Inflammatory macrophage treated with lipopolysaccharide for 1 hour (primary cell): ENCODE measurements at regions not wholly inside any gene's neighbourhood (a gene's known extent, or its start where the extent isn't known, plus 50 kb on each side); places are given as distances from the start of the nearest gene placed in this dataset.
A peak's percentile ranks its signal among the peaks of the same experiment; 100 is the strongest.

Source experiments
- DNase-seq, 2 donors: peaks; one replicate each; pipeline ENCODE4 v3.0.0-alpha.2; 2020 to 2022

DNA sequence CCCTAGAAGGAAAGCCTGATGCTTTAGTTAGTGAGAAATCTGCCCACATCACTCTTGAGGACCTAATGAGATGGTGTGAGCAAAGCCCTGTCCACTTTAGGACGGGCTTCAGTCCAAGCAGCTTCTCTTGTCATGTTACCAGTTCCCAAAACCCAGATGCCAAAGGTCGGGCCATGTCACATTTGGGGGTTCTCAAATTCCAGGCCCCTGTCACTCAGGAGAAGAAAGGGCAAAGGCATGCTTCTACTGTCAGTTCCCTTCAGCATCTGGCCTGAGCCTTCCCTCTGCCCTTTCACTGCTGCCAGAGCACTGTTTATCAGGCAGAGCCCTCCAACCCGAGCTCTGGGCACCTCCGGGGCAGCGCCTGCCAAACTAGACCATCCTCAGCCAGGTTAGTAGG is 556.0 kb downstream of the BNC2 start:
- DNase-seq = no peak

DNA sequence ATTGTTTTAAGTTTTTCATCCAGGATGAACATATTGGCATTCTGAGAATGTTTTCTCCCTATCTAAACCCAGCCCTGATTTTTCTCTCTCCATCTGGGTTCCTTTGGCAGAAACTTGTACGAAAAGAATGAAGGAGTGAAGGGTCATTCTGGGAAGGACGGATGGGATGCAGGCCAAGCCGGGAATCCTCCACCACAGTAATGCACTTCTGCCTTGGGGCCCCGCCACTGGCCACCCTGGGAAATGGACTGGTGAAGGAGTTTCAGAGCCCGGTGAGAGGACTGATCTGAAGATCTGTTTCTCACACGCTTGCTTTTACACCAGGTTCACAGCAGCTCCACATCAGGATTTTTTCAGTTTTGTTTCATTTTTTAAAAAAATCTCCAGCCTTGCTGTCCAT is 554.8 kb downstream of the BNC2 start:
- DNase-seq = no peak

DNA sequence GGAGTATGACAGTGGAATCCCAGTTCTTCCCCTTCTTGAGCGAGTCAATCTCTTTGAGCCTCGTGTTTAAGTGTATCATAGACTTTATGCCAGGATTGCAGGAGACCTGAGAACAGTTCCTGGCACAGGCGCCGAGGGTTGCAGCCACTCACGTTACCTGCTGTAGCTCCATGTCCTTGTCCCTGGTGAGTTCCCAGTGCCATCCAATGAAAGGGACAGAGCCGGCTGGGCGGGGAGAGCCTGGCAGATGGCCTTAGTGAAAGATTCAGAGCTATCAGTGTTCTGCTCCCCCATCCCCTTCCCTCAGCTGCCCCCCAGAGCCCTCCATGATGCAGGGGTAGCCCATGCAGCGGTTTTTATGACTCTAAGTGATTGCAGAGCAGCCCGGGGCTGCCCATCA is 554.0 kb downstream of the BNC2 start:
- no peak for DNase-seq

DNA sequence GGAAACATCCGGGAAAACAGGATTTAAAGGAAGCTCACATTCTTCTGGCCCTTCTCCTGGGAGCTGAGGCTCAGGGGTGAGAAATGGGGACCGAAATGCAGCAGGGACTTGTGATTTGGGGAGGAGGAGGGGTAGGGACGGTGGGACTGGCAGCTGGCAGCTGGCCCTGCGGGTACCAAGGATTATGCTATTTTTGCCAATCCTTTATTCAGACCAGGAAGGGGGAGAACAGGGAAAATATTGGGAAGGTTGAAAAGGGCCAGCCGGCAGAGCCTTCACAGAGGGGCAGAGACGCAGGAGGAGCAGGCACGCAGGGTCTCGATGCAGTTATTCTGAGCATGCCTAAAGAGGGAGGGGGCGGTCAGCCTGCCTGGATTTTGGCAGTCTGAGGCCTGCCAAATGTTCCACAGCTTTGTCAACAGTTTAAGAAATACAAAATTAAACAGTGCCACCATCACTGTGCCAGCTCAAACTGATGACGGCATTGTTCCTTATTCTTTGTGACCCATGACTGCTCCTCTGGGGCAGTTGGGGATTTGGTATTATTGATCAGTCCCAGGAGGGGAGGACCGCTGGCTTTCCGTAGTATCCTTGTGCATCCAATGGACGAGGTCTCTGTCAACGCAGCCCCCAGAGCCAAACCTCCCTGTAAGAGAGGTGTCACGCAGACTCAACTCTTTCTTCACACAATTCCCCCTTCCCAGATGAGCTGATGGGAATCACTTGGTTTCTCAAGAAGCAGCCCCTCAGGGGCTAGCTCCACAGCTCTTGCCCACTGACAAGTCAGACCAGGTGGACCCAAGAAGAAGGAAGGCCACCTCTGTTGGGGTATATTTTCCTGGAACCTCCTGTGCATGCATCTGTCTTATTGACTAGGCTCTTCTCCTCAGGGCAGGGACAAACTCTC is 553.3 kb downstream of the BNC2 start:
- DNase-seq = no peak

DNA sequence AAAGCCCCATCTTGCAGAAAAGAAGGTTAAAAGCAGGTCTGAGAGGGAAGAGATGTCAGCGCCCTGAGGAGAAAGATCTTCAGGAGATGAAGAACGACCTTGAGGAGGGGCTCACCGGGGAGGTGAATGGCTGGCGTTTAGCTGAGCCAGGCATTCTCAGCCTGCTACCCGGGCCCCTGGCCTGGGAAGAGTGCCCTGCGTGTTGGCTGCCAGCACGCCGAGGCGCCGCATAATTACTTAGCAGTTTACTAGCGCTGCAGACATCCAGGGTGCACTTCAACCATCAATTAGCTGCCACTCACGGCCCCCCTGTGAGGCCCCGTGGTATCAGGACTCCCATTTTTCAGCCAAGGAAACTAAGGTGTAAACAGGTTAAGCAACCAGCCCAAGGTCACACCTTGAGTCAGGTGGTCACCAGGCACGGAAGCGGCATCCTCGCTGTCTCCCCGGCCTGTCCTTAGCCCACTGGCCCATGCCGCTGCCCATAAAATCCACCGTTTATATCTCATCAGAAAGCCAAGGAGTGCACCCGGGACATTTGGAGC is 551.9 kb downstream of the BNC2 start:
- DNase-seq = no peak

DNA sequence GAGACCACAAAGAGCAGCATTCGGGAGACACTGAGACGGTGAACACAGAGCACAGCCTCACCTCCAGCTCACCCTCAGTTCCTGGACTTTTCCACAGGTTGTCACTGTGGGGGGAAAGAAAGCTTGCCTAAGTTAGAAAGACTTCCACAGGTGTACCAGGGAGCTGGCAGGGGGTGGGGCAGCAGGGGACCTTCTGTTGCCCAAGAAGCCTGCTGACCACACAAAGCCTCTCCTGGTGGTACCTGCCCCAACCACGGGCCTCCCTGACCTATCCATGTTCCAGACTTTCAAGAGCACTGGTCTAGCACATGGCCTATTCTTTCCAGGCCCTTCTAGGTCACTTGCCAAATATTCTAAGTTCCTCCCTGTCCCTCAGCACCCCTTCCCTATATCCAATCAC is 550.8 kb downstream of the BNC2 start:
- no peak for DNase-seq

DNA sequence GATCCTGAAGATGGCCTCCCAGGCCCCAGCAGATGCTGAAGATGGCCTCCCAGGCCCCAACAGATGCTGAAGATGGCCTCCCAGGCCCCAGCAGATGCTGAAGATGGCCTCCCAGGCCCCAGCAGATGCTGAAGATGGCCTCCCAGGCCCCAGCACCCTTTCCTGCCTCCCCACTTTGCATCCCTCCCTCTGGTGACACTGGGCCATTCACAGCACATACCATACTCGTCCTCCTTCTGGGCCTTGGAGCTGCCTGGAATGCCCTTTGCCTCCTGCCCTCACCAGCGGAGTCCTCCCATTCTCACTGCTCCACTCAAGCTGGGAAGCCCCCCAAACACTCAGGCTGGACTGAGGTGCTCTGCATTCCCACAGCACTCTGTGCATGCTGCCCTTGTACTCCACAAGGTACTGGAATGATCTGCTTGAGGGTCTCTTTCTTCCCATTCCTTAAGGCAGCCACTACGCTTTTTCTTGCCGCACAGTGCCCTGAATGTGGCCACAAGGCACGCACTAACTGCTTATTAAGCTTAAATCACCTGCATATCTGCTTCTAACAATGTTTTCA is 550.0 kb downstream of the BNC2 start:
- DNase-seq = no peak

DNA sequence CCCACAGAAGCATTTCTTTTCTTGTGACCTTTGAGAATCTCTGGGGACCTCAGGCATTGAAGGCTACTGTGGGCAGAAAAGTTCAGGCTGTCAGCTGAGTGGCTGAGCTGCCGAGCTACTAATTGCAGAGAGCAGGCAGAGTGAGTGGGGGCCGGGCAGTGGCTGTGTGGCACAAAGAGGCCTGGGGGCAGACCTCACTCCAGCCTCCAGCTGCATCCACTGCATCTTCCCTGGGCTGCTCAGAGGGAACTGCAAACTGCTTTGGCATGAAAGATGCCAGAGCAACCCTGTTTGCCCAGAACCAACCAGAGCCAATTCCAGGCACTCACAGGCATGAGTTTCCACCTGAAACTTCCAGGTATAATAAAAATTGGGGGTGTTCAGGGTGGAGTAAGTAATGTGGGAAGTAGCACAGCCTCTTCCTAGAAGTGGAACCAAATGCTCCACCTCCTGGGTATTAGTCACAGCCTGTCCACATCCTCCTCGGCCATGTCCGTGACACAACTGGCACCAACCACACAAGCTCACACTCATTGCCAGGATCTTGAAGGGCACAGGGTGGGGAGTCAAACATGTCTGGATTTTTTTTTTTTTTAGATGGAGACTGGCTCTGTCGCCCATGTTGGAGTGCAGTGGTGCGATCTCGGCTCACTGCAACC is 548.9 kb downstream of the BNC2 start:
- DNase-seq = peak; percentile 36 to 40

DNA sequence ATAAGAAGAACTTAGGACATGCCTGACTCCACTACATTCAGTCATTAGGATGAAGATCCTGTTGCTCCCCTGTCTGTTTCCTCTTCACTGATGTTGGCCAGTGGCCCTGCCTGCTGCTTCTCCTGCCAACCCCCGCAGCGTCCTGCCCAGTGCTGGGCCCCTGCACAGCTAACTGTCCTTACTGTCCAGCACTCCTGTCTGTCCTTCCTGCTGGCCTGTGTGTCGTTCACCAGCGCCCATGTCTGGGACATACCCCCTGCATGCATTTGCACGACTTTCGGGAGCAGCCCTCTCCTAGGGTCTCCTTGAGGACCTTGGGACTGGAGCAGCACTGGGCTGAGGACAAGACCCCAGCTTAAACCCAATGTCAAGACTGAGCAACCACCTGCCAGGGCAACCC is 547.6 kb downstream of the BNC2 start:
- no peak for DNase-seq

DNA sequence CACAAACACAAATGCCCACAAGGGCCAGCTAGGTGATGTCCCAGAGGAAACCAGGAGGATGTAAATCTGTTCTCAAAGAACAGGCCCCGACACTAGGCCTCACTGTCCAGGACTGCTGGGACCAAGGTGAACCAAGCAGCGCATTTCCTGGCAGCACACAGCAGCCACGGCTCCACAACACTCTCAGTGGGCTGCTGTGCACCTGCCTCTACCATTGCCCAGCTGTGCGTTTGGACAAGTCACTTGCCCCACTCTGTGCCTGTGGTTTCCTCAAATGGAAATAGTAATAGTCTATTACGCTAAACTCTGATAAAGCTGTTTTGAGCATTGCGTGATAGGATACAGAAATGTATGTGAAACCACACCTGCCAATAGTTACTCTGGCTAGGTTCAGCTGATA is 544.5 kb downstream of the BNC2 start:
- no peak for DNase-seq

DNA sequence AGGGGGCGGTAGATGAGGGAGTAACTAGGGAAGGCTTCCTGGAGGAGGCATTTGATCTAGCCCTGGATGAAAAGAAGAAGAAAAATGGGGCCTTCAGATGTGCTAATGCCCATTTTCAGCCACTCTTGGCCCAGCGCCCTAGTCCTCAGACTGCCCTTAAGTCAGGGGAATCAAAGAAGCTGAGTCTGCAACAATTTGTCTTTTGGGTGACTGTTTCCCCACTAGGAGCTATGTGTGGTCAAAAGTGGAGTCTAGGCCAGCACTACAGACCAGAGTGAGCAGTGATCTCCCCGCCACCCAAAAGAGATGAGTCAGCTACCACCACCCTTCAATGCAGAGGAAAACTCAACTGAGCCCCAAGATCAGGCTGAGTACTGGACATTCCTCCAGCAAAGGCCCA is 542.1 kb downstream of the BNC2 start:
- DNase-seq = no peak

DNA sequence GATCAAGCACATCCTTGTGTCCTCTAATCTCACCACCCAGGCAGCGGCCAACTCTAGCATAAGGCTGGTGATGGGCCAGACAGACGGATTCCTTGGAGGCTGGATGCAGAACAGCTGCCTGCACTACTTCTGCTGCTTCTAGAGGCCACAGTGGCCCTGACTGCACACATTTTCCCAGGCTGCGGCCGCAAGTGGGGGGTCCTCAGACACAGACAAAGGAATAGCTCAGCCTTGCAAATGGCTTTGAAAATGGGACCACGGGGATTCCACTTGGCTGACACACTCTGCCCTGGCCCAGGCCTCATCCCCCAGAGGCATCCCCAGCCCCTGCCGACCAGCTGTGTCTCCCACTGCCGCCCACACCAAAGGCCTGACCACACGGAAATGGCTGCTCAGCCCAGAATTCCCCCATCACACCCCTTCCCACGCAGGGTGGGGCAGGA is 540.8 kb downstream of the BNC2 start:
- DNase-seq = peak in 1 of 2 donors; percentile 12

DNA sequence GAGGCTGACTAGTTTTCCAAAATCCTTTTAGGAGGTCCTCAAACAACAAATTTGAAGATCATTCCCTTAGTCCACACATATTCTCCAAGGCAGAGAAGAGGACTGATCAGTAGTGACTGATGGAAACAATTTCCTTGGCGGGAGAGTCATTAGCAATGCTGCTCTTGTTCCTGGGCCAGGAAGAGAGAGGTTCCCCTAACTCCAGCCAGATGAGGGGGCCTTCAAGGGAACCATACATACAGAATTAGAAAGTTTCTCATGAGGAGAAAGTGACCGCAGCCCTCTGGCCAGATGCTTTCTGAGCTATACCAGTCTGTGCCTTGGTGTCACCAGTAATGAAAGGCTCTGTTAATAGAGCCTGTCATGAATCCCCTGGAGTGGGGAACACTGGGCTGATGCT is 539.4 kb downstream of the BNC2 start:
- DNase-seq = no peak

DNA sequence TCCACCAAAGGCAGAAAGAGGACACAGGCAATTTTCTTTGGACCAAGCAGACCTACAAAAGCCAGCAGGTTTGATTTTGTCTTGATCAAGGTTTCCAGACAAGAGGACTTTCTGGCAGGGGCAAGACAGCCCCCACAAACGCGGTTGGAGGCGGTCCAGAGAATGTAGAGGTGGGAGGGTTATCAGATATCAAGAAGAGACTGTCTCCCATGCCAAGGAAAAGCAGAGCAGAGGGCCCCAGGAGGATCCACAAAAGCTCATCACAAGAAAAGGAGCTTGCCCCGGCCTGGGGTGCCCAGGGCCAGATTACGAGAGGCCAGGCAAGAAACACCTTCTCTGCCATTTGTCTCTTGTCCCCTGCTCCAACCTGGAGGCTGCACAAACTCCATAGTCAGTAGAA is 538.9 kb downstream of the BNC2 start:
- no peak for DNase-seq

DNA sequence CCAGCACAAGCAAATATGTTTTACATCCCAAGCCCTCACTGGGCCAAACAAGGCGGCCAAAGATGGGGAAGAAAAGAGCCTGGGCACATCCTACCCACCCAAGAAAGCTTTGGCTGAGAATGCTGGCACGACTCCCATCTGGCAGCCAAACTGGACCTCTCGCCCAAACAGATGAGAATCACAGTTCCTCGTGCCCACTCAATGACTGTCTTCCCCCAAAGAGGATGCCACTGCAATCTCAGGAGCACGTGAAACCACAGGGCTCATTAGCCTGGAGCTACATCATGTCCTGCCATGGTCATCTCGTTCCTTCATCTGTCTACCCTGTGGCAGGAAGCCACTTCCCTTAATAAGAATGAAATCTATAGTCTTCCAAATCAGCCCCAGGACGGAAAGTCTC is 536.8 kb downstream of the BNC2 start:
- peak in 1 of 2 donors; percentile 12 for DNase-seq

DNA sequence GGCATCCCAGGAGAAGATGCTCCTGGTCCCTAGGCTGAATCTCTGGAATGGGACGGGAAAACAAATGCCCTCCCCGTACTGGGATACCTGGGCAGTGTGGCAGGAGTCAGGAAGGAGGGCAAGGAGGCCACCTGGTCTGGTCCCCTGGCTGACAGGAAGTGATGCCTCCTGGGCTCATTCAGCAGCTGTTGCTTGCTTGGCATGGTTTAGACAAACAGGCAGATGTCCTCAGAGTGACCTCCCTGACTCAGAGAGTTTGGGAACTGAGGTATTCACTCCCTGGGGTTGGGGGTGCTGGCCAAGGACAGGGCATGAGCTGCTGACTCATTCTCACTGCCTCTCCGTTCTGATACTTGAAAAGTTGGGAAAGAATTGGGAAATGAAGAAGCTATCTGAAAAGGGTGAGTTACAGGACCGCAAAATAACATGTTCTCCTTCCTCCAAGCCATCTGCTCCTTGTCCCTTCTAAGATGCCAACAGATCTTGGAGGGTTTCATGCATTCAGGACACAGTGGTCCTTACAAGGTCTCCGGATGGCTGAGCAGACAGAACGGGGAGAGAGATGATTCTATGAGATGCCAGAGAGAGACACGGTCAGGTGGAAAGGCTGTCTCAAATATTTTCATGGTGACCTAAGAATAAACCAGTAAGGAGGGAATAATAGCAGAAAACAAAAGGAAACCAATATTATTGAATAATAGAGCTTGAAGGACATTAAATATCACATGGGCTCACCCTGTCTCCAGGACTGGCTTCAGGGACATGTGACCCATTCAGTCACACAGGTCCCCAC is 534.5 kb downstream of the BNC2 start:
- peak; percentile 43 to 63 for DNase-seq

DNA sequence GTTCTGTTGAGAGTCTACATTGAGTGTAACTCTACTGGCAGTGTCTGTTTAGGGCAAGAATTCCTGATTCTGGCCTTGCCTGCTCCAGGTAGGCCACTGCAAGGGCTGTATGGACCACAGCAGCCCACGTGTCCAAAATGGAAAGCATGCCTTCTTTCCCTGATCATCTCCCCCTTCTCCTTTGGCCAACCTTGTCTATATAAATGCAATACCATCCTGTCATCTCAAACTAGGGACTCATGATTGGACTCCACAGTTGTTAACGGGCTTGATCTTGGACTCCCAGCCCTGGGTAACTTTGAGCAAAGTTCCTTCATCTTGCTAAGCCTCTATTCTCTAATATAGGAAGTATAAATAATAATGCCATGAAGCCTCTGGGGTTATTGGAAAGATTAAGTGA is 533.6 kb downstream of the BNC2 start:
- DNase-seq = no peak

DNA sequence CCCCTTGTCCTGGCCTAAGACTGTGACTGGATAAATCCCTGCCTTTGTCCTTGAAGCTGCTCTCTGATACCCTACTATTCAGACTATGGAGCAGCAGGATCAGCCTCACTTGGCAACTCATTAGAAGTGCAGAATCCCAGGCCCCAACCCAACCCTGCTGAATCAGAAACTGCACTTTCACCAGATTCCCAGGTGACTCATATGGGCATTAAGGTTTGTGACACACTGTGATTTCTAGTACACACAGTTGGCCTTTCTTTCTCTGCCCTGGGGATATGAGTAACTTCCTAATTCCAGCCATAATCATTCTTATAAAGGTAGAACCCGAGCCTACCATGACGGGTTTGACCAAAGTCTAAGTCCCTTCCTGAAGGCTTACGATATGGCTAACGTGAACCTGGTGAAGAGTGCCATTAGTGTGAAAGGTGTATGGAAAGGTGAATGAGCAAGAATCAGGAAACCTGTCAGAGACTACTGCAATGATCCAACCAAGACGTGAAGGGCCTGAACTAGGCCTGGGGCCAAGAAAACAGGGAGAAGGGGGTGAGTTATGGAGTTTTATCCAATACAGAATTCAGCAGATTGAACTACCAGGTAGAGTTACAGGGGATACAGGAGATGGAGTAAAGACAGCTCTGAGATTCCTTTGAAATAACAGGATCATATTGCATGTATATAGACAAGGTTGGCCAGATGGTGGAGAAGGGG is 533.0 kb downstream of the BNC2 start:
- peak in 1 of 2 donors; percentile 9 for DNase-seq

DNA sequence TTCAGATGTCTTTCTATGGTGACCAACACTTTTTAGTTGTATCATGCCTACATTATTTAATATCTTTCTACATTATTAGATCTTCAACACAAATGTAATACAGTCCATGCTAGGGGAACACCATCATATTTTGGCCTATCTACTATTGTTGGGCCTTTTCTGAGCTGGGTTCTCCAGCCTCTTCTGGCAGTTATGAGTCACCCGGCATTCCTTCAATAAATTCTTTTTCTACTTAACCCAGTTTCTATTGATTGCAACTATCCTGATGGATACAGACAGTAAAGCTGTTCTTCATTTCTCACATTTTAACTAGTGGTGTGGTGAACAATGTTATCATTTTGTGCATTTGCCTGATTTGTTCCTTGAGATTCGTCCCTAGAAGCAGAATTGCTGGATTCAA is 529.3 kb downstream of the BNC2 start:
- DNase-seq = no peak

DNA sequence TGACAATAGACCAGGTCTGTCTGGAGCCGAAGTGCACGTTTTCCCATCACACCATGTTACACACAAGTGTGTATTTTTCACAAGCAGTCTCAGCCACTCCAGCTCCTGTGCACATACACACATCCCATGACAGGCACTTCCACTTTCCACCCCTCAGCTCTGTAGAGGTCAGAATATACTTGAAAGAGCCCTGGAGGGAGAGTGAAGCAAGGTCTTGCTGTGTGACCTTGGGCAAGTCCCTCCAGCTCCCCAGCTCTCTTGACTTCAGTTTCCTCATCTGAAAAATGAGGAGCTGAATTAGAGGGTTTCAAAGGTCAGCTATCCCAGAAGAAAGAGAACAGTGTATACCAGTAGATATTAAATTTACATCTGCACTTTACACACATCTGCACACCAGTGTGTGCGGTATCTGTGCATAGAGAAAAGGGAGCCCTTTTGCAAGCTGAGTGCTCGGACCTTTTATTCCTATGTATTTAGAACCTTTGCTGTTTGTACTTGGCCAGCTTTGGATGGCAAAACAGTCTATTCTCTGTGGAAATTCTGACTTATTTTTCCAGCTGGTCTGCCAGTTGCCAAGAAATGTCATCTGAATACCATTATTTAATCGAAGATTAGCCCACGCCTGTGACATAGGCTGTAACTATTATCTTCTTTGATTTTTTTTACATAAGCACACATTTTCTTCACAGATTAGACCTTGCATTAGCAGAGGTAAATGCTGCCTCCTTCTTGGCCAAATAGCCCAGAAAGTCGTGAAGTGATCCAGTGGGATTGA is 528.0 kb downstream of the BNC2 start:
- DNase-seq = peak; percentile 51 to 70
